Heart left ventricle (tissue), 16 donors: ENCODE measurements at regions not wholly inside any gene's neighbourhood (a gene's known extent, or its start where the extent isn't known, plus 50 kb on each side); places are given as distances from the start of the nearest gene placed in this dataset.

ENCODE experiments used
- ATAC-seq, 4 donors: fragments of 200-7000 bp; cut with Tn5 transposase; one replicate each; pipeline ENCODE4 v1.9.1; 2020 to 2022; ENCODE audit warnings: moderate library complexity in 4 of 4, mild to moderate bottlenecking in 3 of 4, moderate number of reproducible peaks in 1 of 4
- DNase-seq, 5 donors: peaks; one replicate each; pipeline ENCODE4 v3.0.0-alpha.2; 2020
- H3K27ac ChIP-seq, 12 donors: fragments of 200-600 bp; sonication (generic) in 4 of 12; one replicate each; pipeline versions ENCODE4 v1.5.0 to v1.8.0; 2016 to 2022; ENCODE audit warnings: mild to moderate bottlenecking in 2 of 12
- H3K27me3 ChIP-seq, 9 donors: fragments of 200-600 bp; sonication (generic) in 2 of 9; one replicate each; pipeline versions ENCODE4 v1.5.1 to v1.8.0; 2016 to 2022; ENCODE audit warnings: mild to moderate bottlenecking in 3 of 9
- H3K36me3 ChIP-seq, 9 donors: fragments of 200-600 bp; sonication (generic) in 2 of 9; one replicate each; pipeline versions ENCODE4 v1.5.0 to v1.8.0; 2018 to 2022; ENCODE audit warnings: mild to moderate bottlenecking in 2 of 9
- H3K4me1 ChIP-seq, 12 donors: fragments of 200-600 bp; sonication (generic) in 4 of 12; one replicate each; pipeline versions ENCODE4 v1.5.0 to v1.8.0; 2016 to 2022; ENCODE audit warnings: mild to moderate bottlenecking in 3 of 12
- H3K4me3 ChIP-seq, 12 donors: fragments of 200-600 bp; sonication (generic) in 4 of 12; one replicate each; pipeline versions ENCODE4 v1.5.0 to v1.8.0; 2017 to 2022; ENCODE audit warnings: mild to moderate bottlenecking in 9 of 12, moderate library complexity in 4 of 12
- H3K9me3 ChIP-seq, 12 donors: fragments of 200-600 bp; sonication (generic) in 4 of 12; one replicate each; pipeline versions ENCODE4 v1.5.0 to v1.8.0; 2016 to 2022; ENCODE audit warnings: mild to moderate bottlenecking in 1 of 12
- CTCF ChIP-seq, 12 donors: fragments of 200-600 bp; sonication (generic) in 4 of 12; IDR thresholded peaks; one replicate each; pipeline versions ENCODE4 v1.5.0 to v1.8.0; 2018 to 2022; ENCODE audit warnings: antibody characterized with exemption in 12 of 12, mild to moderate bottlenecking in 5 of 12
- POLR2A ChIP-seq, 2 donors: fragments of 450-650 bp; IDR thresholded peaks; one replicate each; pipeline ENCODE4 v1.6.1; 2017; ENCODE audit warnings: antibody characterized with exemption in 2 of 2, mild to moderate bottlenecking in 2 of 2, moderate library complexity in 2 of 2
- WGBS, 4 donors: extraction: QIAGEN DNeasy Blood & Tissue Kit in 2 of 4; methylation state at CpG; one replicate each; pipeline versions ENCODE4 v1.1.5 to v1.1.7; 2013 to 2018; 5-methylcytosine and 5-hydroxymethylcytosine counted together
- intact Hi-C, 10 donors: fragments of 100-400 bp; cut with DNase I; formaldehyde crosslinking; loops; one replicate each; pipeline versions ENCODE4 v1.11.1 to v1.14.2; 2022
- donor health status: ischemic (EF 13 %, LVEDD 7.1; RV severe dilation, severe dysfunction).
- donor health status: healthy with polysubstance abuse.
- donor health status: DM: no; HTN: yes; CAD: no.
- donor health status: DM: no; HTN: no; CAD: no.
- donor health status: ischemic (EF 25% LVEDD 6.9; RV normal size, moderate dysfunction).
- donor health status: ischemic (EF 25% LVEDD 5.7; RV mildly dilated, moderate dysfunction).
- donor health status: healthy.
- donor health status: DM: yes; HTN: yes; CAD: no.
- donor health status: ischemic (EF 35%, LVEDD 5.7; RV mildly dilated, moderate dysfunction).
- donor health status: nonischemic (EF 11% LVEDD 7.7; RV severe dilation, severe dysfunction).
- donor health status: DM: yes; HTN: yes; CAD: no.
- donor health status: PGD.
- donor health status: ischemic (EF 29% LVEDD 5.4; RV normal size, mild dysfunction).
- donor health status: nonischemic (EF 23%, LVEDD 6.1; RV moderate dilation, normal function).

- peak overlapping the region in 3 of 12 donors; percentile 20 to 28 (median 23) for H3K27ac ChIP-seq
- peaks cover 0 to 19% (median 0%) of the 10 kb centered on the region in 12 donors for H3K4me1 ChIP-seq
- intact Hi-C loops = no loop called here
- no peaks in the 10 kb centered on the region for H3K9me3 ChIP-seq
- TF ChIP-seq POLR2A (IDR thresholded peaks at IDR 0.05) = no peak
- TF ChIP-seq CTCF (IDR thresholded peaks at IDR 0.05) = no peak
- H3K4me3 ChIP-seq = no peak overlapping the region
- ATAC-seq (peak in 1 of 4 donors; percentile 35), DNase-seq (no peak)
- WGBS, 4 donors = 60 to 71% (median 65%) methylated on average over 7 of the region's 7 CpGs
- H3K36me3 ChIP-seq = no peaks in the 10 kb centered on the region
- no peaks in the 10 kb centered on the region for H3K27me3 ChIP-seq
Measured at GRCh38 chr2:121150126-121150525, 134.9 kb downstream of the TFCP2L1 start.

- peaks cover 0 to 19% (median 0%) of the 10 kb centered on the region in 12 donors for H3K4me1 ChIP-seq
- 78 to 85% (median 85%) methylated on average over 4 of the region's 4 CpGs for WGBS, 4 donors
- no peak for TF ChIP-seq POLR2A (IDR thresholded peaks at IDR 0.05)
- no peak for TF ChIP-seq CTCF (IDR thresholded peaks at IDR 0.05)
- no peaks in the 10 kb centered on the region for H3K36me3 ChIP-seq
- H3K9me3 ChIP-seq = no peaks in the 10 kb centered on the region
- no peaks in the 10 kb centered on the region for H3K27me3 ChIP-seq
- intact Hi-C loops = no loop called here
- ATAC-seq (no peak), DNase-seq (no peak)
- H3K27ac ChIP-seq = no peak overlapping the region
- H3K4me3 ChIP-seq = no peak overlapping the region
Measured at GRCh38 chr2:121150713-121151112, 134.3 kb downstream of the TFCP2L1 start.

GRCh38 chr2:121151311-121152109 lies 133.5 kb downstream of the TFCP2L1 start:
- H3K27me3 ChIP-seq = no peaks in the 10 kb centered on the region
- no peak overlapping the region for H3K4me3 ChIP-seq
- no peak for TF ChIP-seq POLR2A (IDR thresholded peaks at IDR 0.05)
- TF ChIP-seq CTCF (IDR thresholded peaks at IDR 0.05) = no peak
- ATAC-seq (no peak), DNase-seq (no peak)
- peaks cover 0 to 14% (median 0%) of the 10 kb centered on the region in 12 donors for H3K4me1 ChIP-seq
- no peak overlapping the region for H3K27ac ChIP-seq
- 84 to 93% (median 88%) methylated on average over 14 of the region's 14 CpGs for WGBS, 4 donors
- H3K9me3 ChIP-seq = no peaks in the 10 kb centered on the region
- no peaks in the 10 kb centered on the region for H3K36me3 ChIP-seq
- intact Hi-C loops = no loop called here

GRCh38 chr2:121152861-121153260 lies 132.1 kb downstream of the TFCP2L1 start:
- WGBS, 4 donors = 79 to 98% (median 89%) methylated on average over 6 to 7 of the region's 7 CpGs
- intact Hi-C loops = no loop called here

More at GRCh38 chr2:121152861-121153260, 132.1 kb downstream of the TFCP2L1 start:
- Histone ChIP-seq H3K9me3 (peaks cover 0 to 13% (median 8%) of the 10 kb centered on the region in 12 donors), H3K4me1 (peaks cover 0 to 9% (median 0%) of the 10 kb centered on the region in 12 donors), H3K4me3 (no peak overlapping the region), H3K27me3 (no peaks in the 10 kb centered on the region), H3K36me3 (no peaks in the 10 kb centered on the region), H3K27ac (no peak overlapping the region)
- TF ChIP-seq POLR2A (IDR thresholded peaks at IDR 0.05) (no peak), CTCF (IDR thresholded peaks at IDR 0.05) (no peak)
- no peak for ATAC-seq
- no peak for DNase-seq
